ENCODE measurements at regions not wholly inside any gene's neighbourhood (a gene's known extent, or its start where the extent isn't known, plus 50 kb on each side); places are given as distances from the start of the nearest gene placed in this dataset.

GRCh38 chr1:195806060-195806459 is 802.2 kb downstream of the KCNT2 start:
- no peak for DNase-seq

GRCh38 chr1:195804547-195804946 is 803.7 kb downstream of the KCNT2 start:
- no peak for DNase-seq

GRCh38 chr1:195799016-195799415 is 809.2 kb downstream of the KCNT2 start:
- no peak for DNase-seq

GRCh38 chr1:195794225-195794624 is 814.0 kb downstream of the KCNT2 start:
- no peak for DNase-seq

GRCh38 chr1:195791796-195792195 is 816.4 kb downstream of the KCNT2 start:
- no peak for DNase-seq

GRCh38 chr1:195790514-195791168 is 817.6 kb downstream of the KCNT2 start:
- no peak for DNase-seq

- DNase-seq = no peak
Observed at GRCh38 chr1:195789321-195789720, 818.9 kb downstream of the KCNT2 start.

- DNase-seq = no peak
Observed at GRCh38 chr1:195788721-195789120, 819.5 kb downstream of the KCNT2 start.

GRCh38 chr1:195785830-195786229 is 822.4 kb downstream of the KCNT2 start:
- no peak for DNase-seq

GRCh38 chr1:195773931-195774330 is 834.3 kb downstream of the KCNT2 start:
- no peak for DNase-seq

- DNase-seq = no peak
Observed at GRCh38 chr1:195769461-195769860, 838.8 kb downstream of the KCNT2 start.

- no peak for DNase-seq
Observed at GRCh38 chr1:195768936-195769335, 839.3 kb downstream of the KCNT2 start.

GRCh38 chr1:195768377-195768776 is 839.9 kb downstream of the KCNT2 start:
- no peak for DNase-seq

- no peak for DNase-seq
Observed at GRCh38 chr1:195766709-195767108, 841.5 kb downstream of the KCNT2 start.

GRCh38 chr1:195765099-195765498 is 843.1 kb downstream of the KCNT2 start:
- no peak for DNase-seq

GRCh38 chr1:195763907-195764374 is 844.3 kb downstream of the KCNT2 start:
- DNase-seq = no peak

- no peak for DNase-seq
Observed at GRCh38 chr1:195763146-195763906, 844.9 kb downstream of the KCNT2 start.

GRCh38 chr1:195761104-195761503 is 847.1 kb downstream of the KCNT2 start:
- no peak for DNase-seq

GRCh38 chr1:195756109-195756508 is 852.1 kb downstream of the KCNT2 start:
- no peak for DNase-seq

GRCh38 chr1:195754874-195755273 is 853.4 kb downstream of the KCNT2 start:
- no peak for DNase-seq

- DNase-seq = no peak
Observed at GRCh38 chr1:195754303-195754702, 853.9 kb downstream of the KCNT2 start.

GRCh38 chr1:195748969-195749368 is 859.3 kb downstream of the KCNT2 start:
- DNase-seq = no peak

- DNase-seq = no peak
Observed at GRCh38 chr1:195745189-195746010, 862.8 kb downstream of the KCNT2 start.

- no peak for DNase-seq
Observed at GRCh38 chr1:195744256-195744655, 864.0 kb downstream of the KCNT2 start.
